ENCODE measurements at regions not wholly inside any gene's neighbourhood (a gene's known extent, or its start where the extent isn't known, plus 50 kb on each side); places are given as distances from the start of the nearest gene placed in this dataset.

GRCh38 chr5:174614500-174615135 is 109.8 kb upstream of the MSX2 start:
- no peak for TF ChIP-seq CTCF (IDR thresholded peaks at IDR 0.05 in 8 of 11, conservative IDR thresholded peaks at IDR 0.05 in 3 of 11)
- TF ChIP-seq POLR2A (IDR thresholded peaks at IDR 0.05): no peak
- TF ChIP-seq POLR2AphosphoS5 (IDR thresholded peaks at IDR 0.05): no peak
